ENCODE measurements at regions not wholly inside any gene's neighbourhood (a gene's known extent, or its start where the extent isn't known, plus 50 kb on each side); places are given as distances from the start of the nearest gene placed in this dataset.
"Not testable (repeated sequence)": the region's sequence is repeated elsewhere in the genome, so short reads cannot be mapped to it uniquely, and the experiment has no call there.

DNA sequence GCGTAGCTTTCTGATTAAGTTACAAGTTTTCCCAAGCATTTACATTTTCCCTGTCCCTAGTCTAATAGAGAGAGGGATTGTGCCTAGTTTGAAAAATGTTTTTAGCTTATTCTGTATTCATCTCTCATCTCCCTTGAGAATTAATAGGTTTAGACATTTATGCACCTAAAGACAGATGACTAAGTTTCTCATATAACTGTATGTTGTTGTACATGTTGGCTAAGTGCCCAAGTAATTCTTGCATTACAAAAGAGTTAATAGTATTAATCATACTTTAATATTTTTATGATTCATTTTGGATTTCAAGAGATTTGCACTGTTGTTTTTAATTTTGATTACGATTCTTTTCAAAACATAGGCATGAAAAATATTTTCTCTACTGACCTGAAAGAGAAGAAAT lies 109.0 kb upstream of the TBL1XR1 start:
- no peak for DNase-seq

DNA sequence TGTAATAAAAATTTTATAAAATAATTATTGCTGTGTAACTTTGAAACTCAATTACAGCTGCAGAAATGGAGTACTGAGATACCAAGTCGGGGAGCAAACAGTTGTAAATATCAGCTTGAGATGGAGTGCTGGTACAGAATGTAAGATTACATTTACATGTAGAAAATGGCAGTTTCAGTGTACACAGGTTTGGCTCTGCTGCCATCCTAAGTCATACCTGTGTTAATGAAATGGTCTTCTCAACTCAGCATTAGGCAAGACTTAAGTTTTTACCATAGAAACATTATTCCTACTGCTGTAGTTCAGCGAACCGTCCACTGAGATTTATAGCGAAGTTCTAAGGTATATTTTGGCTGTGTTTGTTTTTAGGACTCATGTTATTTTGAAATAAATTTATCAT lies 110.1 kb upstream of the TBL1XR1 start:
- DNase-seq, result no peak

DNA sequence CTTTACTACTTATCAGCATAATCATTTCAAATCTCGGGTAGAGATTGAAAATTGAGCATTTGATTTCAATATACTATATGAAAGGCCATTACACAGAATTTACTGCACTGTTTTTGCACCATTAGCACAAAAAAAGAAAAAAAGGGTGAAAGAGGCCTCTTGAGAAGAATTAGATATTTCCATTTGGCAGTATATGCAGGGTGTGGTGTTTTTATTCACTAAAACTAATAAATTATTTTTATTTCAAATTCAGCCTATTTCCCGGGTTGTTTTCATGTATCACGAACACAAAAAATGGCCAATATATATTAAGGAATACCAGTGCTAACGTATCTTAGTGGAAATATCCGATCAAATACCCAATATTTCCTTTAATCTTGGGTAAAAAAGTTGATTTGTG lies 110.5 kb upstream of the TBL1XR1 start:
- DNase-seq, result no peak

DNA sequence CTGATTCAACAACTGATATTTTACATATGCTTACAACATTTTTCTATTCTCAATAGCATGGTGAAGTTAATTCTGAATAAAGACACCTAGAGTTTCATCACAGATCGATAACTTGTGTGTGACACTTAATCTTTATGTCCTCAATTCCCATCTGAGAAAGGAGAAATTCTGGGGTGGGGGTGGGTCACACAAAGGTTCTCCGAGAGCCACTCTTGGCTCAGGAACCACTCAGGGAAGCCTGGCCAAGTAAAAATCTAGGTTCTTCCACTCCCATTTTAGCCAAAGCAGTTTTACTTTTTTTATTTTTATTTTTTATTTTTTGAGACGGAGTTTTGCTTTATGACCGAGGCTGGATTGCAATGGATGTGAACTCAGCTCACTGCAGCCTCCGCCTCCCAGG lies 111.0 kb upstream of the TBL1XR1 start:
- no peak for DNase-seq

DNA sequence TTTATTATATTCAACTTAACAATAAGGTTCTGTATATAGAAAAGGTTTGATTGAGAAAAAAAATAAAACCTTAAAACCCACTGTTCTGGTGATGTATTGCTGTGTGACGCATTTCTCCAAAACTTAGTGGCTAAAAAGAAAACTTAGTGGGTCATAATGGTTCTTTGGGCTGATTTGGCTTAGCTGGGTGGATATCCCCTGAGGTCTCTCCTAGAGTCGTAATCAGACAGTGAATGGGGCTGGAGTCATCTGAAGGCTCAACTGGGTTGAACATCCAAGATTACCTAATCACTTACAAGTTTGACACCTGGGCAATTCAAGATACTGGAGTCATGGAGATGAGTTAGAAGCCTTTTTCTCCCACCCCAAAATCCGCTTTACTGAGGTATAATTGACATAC lies 111.6 kb upstream of the TBL1XR1 start:
- DNase-seq, result no peak

DNA sequence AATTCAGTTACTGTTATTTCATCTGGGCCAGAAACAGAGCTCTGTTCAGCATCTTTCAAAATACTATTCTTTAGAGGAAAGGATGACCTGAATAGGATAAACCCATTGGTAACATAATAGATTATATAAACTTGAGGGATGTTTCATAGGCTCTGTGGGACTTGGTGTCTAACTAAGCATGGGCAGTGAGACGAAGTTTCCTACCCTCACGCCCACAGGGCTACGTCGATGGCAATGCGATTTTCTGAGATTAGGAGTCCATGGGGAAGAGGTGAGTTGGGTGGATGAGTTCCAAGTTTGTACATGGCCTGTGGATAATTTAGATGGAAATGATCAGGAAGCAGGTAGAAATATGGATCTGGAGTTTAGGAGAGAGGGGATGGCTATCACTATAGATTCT lies 115.2 kb upstream of the TBL1XR1 start:
- no peak for DNase-seq

DNA sequence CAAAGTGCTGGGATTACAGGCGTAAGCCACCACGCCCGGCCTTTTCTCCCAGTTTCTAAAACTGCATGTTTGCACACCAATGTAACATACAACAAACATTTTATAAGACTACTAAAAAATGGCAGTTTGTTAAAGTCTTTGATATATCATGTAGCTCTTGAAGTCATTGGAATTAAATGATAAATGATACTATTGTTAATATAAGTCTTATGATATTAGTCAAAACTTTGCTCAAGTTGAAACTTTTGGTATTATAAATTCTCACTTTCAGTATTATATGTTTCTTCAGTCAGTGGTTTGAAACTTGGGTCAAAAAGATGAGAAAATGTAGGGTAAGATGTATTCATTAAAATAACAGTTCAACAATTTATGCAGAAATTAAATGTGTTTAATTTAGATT lies 117.6 kb upstream of the TBL1XR1 start:
- no peak for DNase-seq

DNA sequence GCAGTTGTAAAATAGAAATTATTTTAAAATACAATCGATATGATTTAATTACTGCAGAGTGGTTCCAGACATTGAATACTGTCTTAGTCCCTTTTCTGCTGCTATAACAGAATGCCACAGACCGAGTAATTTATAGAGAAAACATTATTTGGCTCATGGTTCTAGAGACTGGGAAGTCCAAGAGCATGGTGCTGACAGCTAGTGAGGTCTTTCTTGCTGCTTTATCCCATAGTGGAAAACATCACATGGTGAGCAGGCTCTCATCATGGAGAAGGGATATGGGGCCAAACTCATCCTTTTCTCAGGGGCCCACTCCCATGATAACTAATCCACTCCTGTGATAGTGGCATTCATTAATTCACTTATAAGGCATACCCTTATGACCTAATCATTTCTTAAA lies 120.0 kb upstream of the TBL1XR1 start:
- no peak for DNase-seq

DNA sequence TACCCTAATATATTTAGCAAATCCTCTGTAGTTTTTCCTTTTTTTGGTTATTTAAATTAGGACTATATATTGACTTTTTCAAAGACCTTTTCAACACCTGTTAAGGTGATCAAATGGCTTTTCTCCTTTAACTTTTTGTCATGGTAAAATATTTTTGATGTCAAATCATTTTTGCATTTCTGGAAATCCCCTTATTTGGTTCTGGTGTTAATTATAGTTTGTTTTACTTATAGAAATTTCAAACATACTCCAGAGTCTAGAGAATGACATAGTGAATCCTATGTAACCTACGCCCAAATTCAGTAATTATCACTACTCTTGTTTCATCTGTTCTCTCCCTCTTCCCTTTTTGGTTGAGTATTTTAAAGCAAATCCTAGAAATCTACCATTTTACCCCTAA lies 121.3 kb upstream of the TBL1XR1 start:
- DNase-seq, result no peak

DNA sequence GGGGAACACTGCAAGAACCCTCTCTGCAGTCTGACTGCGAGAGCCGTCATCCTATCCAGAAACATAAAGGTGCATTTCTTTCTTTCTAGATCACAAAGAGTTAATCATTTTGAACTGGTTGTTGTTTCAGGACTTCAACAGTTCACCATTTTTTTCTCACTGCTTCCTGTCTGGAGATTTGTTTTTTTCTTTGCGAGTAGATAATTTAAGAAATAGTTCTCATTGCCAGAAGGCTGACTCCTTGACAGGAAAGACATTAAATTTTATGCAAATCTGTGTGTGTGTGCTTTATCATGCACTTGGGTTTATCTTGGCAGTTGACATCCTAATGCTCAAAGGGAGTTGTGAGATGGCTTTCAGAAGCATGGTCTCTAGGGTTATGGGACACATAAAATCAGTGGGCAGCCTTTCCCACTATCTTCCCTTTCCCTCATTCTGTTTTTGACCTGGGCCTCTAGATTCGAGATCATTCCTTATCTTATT lies 123.5 kb upstream of the TBL1XR1 start:
- DNase-seq, result no peak

DNA sequence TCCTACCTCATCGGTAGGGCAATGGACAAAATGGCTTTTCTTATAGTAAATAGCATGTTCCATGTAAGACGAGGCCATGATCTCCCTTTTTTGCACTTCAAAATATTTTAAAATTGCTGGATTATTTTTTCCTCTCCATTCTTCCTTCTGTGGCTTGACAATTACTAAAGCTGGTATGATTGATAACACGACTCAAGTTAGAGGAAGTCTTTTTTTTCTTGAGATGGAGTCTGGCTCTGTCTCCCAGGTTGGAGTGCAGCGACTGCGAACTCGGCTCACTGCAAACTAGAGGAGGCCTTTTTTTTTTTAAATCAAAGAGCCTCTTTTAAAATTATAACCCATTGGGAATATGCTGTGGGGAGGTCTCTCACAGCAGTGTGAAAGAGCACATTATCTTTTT lies 124.5 kb upstream of the TBL1XR1 start:
- no peak for DNase-seq

DNA sequence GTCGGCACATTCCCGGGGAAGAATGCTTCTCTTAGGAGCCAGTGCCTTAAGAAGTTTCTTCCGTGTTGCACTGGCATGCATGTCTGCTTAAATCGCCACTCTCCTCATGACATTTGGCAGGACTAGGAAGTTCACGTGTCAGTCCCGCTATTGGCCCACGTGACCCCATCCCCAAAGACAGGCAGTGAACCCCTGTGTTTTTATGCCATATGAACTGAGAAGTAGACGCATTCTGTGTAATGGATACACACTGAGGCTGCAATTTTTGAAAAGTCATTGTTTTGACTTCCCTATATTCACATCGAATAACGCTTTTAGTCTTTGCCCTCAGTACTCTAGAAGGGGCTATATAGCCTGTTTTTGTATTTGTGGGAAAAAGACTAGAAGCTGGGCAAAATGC lies 125.6 kb upstream of the TBL1XR1 start:
- no peak for DNase-seq

DNA sequence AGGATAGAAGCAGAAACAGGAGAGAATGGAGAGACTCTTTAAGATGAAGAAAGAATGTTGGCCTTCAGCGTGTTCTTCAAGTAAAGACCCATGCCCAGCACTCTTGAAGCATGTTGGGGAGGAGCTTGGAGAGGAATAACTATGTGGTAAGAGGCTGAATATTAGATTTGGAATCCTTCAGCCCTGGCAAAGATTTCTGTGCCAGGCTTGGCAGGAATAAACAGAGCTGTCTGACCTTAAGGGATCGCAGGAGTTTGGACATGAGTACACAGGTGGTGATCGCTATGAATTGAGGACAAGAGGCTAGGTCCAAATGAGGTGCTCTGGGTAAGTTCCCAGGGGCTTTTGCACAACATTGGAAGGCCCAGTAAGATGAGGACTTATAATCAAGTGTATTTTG lies 132.6 kb upstream of the TBL1XR1 start:
- DNase-seq, result no peak

DNA sequence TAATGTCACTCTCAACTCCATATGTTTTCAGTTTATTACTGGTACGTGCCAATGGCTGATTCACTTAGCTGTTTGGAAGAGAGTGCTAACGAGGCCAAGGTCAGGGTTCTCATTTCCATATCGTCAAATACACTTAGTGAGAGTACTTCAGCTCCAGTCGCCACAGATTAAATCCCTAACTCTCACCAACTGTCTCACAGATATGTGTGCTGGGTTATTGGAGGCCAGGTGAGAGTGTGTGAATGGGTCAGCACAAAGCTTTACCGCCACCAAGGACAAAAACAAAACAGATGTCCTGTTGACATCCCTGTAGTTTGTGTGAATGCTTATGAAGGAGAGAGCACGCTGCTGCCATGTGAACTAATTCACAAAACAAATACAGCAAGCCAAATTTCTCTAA lies 133.5 kb upstream of the TBL1XR1 start:
- no peak for DNase-seq

DNA sequence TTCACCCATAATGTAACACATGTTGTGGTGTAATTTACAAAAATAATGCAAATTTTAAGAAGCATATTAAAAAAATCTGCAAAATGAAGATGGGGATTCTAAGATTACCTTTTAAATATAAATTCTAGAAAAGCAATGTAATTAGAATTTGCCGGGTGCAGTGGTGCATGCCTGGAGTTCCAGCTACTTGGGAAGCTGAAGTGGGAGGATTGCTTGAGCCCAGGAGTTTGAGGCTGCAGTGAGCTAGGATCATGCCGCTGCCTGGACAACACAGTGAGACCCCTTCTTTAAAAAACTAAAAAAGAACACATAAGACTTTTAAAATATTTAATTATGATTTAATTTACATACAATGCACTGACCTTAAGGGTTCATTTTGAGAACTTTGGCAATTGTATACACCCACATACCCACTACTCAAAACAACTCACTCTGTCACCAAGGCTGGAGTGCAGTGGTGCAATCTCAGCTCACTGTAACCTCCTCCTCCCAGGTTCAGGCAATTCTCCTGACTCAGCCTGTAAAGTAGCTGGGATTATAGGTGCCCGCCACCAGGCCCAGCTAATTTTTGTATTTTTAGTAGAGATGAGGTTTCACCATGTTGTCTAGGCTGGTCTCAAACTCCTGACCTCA lies 134.0 kb upstream of the TBL1XR1 start:
- no peak for DNase-seq

DNA sequence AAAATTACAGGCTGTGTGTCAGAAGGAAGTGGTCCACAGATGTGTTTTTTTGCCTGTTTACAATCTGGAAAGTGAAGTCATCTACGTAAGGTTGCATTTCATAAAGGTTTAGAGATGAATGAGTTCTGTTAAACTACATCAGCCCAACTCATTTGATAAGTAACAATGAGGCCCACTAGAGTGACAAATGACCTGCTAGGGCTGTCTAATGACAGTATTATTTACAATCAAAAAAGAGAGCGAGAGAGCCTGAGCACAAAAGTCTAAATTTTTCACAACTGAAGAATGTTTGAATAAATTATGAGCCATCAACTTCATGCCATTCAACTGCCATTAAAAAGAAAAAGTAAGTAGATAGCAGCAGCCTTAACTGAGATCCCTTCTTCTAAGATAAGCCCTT lies 135.7 kb upstream of the TBL1XR1 start:
- no peak for DNase-seq

DNA sequence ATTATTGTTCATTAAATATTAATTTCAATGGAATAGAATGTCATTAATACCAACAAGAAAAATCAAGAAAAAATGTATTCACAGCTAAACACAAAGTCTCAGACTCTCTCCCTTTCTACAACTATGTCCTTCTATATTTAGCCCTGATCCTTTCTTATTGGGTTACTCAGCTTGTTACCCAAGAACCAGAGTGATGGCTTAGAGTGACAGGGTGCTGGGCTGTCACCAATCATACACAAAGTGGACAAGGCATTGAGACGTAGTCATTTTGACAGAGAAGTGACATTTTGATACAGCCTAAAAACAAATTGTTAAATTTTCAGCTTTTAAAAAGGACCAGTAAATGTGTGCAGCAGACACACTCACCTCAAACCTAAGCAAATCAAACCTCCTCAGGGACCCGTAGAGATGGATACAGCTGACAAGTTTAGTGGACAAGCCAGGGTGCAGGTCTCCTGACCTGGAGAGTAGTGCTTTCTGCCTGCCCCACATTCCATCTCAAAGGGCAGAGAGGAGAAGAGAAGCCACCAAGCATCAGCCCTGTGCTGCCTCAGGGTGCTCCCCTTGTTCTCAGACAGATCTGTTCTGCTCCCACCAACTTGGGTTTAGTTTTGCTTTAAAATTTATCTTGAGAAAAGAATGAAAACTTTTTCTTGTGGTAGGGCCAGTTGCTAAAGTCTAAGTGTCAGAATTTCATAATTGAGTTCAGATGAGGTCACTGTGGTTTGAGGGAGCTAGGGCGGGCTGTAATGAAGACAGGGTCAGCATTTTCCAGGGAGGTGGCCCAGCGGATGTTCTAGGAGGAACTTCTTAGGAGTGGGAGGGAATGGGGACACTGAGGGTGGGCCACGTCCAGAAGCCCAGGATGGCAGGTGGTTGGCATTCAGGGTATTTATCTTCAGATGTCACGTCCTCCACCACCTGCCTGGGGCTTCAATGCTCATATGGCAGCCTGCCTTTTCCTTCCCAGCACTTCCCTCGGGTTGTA lies 136.5 kb upstream of the TBL1XR1 start:
- no peak for DNase-seq

DNA sequence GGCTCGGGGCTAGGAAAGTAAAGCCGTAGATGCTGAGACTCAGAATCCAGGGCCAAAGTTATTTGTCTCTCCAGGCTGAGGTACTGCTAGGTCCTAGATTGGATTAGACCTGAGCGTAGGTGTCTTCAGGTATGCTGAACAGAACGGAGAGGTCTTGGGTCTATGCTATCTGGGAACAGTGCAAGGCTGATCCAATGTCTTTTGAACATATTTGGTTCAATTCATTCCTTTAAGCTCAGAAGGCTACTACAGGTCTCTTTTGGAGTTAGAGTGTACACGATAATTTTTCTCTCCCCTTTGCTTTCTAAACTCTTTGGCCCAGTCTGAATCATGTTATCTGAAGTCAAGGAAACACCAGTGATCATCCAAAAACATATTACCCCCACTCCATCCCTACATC lies 137.5 kb upstream of the TBL1XR1 start:
- no peak for DNase-seq

DNA sequence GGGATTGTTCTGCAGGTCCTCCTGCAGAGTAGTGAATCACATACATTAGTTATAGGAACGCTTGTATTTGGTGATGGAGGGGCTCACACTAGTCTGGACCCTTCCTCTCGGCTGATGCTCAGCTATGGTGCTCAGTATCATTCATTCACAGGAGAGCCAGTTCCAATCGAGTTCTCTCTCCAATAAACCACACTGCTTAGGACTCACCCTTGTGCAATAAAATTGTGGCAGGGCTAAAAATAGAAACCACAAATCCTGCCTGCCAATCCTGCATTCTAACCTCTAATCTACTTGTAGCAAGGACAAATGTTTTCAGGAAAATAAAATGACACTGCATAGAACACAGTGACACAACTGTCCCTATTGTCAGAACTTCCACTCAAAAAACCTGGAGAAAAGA lies 138.4 kb upstream of the TBL1XR1 start:
- DNase-seq, result no peak

DNA sequence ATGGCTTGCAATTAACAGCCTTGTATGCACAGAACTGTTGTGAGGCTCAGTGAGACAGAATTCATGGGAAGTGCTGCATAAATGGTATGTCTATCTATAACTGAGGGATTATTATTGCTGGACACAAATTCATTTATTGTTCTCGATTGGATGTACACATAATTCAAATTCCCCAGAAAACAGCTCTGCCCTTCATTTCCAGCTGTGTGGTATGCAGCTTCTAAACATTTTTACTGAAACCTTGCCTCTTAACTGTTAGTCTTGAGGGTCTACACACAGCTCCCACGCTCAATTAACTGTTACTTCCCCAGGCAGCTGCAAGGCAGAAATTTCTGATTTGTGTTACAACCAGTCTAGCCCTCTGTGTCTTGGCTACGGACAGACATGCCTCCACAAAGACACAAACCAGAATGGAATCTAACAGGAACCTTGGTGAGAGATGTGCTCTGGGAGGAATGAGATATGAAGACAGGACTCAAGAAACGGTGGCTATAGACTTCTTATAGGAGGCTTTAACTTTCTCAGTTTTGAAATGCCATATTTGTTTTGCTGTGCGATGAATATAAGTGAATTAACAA lies 139.7 kb upstream of the TBL1XR1 start:
- no peak for DNase-seq

DNA sequence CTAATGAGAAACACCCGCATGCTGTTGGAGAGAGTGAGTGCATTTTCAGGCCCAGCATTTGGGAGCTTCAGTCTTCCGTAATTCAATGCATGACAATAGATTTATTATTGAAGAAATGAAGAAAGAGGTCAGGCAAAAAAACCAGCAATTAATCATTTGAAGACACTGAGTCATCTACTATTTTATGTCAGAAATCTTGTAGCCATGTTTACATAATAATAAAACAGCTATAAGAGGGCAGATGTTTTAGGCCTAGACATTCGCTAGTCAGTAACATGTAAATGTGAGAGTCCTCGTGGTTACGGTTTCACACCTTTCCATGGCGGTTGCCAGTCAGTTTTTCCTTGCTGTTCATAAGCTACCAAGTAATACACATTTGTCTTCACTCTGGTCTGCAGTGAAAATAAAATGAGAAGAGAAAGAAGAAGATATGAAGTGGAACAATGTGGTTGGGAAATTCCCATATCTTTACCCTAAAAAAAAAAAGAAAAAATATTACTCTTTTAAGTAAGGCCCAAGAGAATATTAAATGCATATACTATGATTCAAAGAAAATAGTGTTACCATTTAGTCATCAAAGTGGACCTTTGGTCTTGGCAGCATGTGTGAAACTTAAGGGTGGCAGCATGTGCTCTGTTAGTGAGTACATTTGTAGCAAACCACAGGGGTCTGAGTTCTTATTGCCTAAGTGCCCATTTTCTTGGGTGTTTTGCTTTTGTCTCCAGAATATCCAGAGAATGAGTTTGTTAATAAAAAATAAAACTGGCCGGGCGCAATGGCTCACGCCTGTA lies 140.5 kb upstream of the TBL1XR1 start:
- peak; percentile 68 for DNase-seq

DNA sequence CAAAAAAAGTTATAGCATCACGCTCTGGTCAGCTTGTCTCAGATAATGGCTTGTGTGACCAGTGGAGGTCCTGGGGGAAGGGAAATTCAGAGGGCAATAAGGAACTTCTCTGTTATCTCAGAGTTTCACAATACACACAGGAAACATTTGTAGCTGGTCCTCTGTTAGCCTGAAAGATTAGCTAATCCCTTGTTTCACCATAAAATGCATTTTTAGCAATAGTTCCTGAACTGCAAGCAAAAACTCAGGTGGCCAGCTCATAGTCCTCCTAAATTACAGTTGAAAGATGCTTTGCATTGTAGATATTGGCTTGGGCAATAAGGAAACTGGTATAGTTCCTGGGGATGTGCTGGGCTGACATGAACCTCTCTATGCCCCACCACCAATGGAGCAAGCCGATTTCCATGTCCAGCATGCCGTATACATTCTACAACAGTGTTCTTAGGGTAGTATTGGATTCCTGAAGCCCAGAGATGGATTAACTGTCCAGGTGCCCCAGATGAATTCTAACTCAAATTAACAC lies 141.5 kb upstream of the TBL1XR1 start:
- no peak for DNase-seq

DNA sequence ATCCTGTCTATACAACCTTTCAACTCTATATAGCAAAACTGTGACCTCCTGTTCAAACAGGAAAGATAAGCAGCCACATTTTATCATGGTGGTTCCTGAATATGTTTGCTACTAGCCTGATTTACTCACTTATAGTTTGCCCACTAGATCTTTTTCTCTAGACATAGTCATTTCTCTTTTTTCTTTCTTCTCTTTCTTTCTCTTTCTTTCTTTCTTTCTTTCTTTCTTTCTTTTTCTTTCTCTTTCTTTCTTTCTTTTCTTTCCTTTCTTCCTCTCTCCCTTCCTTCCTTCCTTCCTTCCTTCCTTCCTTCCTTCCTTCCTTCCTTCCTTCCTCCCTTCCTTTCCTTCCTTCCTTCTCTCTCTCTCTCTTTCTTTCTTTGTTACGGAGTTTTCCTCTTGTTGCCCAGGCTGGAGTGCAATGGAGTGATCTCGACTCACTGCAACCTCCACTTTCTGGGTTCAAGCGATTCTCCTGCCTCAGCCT lies 142.0 kb upstream of the TBL1XR1 start:
- not testable (repeated sequence) for DNase-seq
